Tibial artery (tissue), 4 donors: ENCODE measurements at regions not wholly inside any gene's neighbourhood (a gene's known extent, or its start where the extent isn't known, plus 50 kb on each side); places are given as distances from the start of the nearest gene placed in this dataset.

ENCODE experiments used
- DNase-seq, 2 donors: peaks; one replicate each; pipeline ENCODE4 v3.0.0-alpha.2; 2019
- H3K27ac ChIP-seq, 2 donors: fragments of 200-600 bp; sonication (generic) in 1 of 2; 1 replicate in 1 of 2; 2 replicates in 1 of 2; pipeline ENCODE4 v1.5.1; 2018 to 2019; ENCODE audit warnings: mild to moderate bottlenecking in 1 of 2
- H3K27me3 ChIP-seq, 2 donors: fragments of 200-600 bp; sonication (generic) in 1 of 2; one replicate each; pipeline versions ENCODE4 v1.5.1 to v1.6.0; 2016 to 2019
- H3K36me3 ChIP-seq, 3 donors: fragments of 200-600 bp; sonication (generic) in 2 of 3; one replicate each; pipeline ENCODE4 v1.5.1; 2016 to 2019; ENCODE audit warnings: mild to moderate bottlenecking in 2 of 3
- H3K4me1 ChIP-seq, 4 donors: fragments of 200-600 bp; sonication (generic) in 2 of 4; 1 replicate in 3 of 4; 2 replicates in 1 of 4; pipeline ENCODE4 v1.5.1; 2016 to 2019
- H3K4me3 ChIP-seq, 2 donors: fragments of 200-600 bp; sonication (generic) in 1 of 2; 1 replicate in 1 of 2; 2 replicates in 1 of 2; pipeline ENCODE4 v1.5.1; 2018 to 2019; ENCODE audit warnings: mild to moderate bottlenecking in 2 of 2
- H3K9me3 ChIP-seq, 3 donors: fragments of 200-600 bp; sonication (generic) in 1 of 3; one replicate each; pipeline ENCODE4 v1.5.1; 2016 to 2019
- intact Hi-C: fragments of 100-400 bp; cut with DNase I; formaldehyde crosslinking; loops from one replicate; pipeline ENCODE4 v1.15.0; 2023; ENCODE audit warnings: low total_unique reads
- TF ChIP-seq, protein P1 (sequence below), 2 experiments: fragments of 200-600 bp in 1 of 2; fragments of 450-650 bp in 1 of 2; IDR thresholded peaks; one replicate each; pipeline ENCODE4 v1.5.1; 2017 to 2019; ENCODE audit warnings: antibody characterized with exemption in 2 of 2, mild to moderate bottlenecking in 1 of 2, moderate library complexity in 1 of 2

DNA sequence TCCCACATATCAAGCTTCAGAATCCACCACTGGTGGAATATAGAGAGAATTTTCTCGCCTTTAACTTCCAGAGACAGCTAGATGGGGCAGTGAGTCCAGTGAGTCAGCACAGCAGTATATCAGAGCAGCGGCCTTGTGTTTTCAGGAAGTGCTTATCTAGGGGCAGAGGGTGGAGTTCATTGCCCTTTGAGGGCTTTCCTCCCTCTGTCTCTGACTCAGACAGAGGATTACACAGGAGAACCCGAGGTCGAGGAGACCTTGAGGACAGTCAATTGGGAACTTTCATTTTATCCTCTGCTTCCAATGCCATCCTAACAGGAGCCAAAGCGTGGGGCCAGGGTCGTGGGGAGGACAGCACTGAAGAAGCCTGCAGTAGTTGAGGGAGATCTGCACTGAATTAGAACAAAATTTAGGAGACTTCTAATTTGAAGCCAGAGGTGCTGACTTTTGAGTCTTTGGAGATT is 109.6 kb upstream of the UMPS start:
- Histone ChIP-seq H3K4me3 (no peak overlapping the region), H3K27ac (no peak overlapping the region), H3K36me3 (no peaks in the 10 kb centered on the region), H3K27me3 (no peaks in the 10 kb centered on the region), H3K4me1 (peaks cover 0 to 16% (median 0%) of the 10 kb centered on the region in 4 donors), H3K9me3 (no peaks in the 10 kb centered on the region)
- intact Hi-C loops: no loop called here
- DNase-seq: peak in 1 of 2 donors; percentile 28
- TF ChIP-seq, protein P1, sequence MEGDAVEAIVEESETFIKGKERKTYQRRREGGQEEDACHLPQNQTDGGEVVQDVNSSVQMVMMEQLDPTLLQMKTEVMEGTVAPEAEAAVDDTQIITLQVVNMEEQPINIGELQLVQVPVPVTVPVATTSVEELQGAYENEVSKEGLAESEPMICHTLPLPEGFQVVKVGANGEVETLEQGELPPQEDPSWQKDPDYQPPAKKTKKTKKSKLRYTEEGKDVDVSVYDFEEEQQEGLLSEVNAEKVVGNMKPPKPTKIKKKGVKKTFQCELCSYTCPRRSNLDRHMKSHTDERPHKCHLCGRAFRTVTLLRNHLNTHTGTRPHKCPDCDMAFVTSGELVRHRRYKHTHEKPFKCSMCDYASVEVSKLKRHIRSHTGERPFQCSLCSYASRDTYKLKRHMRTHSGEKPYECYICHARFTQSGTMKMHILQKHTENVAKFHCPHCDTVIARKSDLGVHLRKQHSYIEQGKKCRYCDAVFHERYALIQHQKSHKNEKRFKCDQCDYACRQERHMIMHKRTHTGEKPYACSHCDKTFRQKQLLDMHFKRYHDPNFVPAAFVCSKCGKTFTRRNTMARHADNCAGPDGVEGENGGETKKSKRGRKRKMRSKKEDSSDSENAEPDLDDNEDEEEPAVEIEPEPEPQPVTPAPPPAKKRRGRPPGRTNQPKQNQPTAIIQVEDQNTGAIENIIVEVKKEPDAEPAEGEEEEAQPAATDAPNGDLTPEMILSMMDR (IDR thresholded peaks at IDR 0.05): no peak

DNA sequence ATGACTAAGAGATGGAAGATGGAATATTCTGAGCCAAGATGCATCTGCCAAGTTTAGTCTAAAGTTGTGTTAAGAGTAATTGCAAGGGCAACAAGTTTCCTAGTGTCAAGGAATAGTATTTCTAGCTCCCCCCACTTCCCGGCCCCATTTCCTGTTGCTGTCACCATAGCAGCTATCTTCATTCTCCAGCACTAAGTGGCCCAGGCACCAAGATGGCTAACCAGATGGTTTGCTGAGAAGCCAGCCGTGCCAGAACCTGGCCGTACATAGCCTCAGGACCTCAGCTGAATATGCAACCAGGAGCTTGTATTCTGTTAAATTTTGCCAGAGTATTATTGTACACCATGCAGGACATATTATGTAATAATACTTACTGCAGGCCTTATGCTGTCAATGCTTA is 108.8 kb upstream of the UMPS start:
- no peak overlapping the region for H3K27ac ChIP-seq
- H3K4me1 ChIP-seq: peaks cover 0 to 12% (median 0%) of the 10 kb centered on the region in 4 donors
- no peaks in the 10 kb centered on the region for H3K27me3 ChIP-seq
- intact Hi-C loops: no loop called here
- no peaks in the 10 kb centered on the region for H3K9me3 ChIP-seq
- DNase-seq: no peak
- TF ChIP-seq, protein P1 (IDR thresholded peaks at IDR 0.05): no peak
- no peaks in the 10 kb centered on the region for H3K36me3 ChIP-seq
- no peak overlapping the region for H3K4me3 ChIP-seq

DNA sequence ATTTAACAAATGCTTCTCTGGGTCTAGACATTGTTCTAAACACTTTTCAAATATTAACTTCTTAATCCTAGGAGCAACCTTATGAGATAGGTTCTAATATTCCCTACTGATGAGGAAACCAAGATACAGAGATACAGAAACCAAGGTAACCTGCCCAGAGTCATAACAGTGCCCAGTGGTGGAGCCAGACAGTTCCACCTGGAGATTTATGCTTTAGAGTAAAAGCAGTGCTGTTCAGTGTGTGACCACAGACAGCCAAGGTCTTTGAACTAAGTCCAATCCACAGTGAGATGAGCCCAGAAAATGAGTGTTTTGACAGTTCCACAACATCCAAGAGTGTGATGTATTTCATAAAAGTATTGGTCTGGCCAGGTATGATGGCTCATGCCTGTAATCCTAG is 105.2 kb upstream of the UMPS start:
- no peak overlapping the region for H3K4me3 ChIP-seq
- TF ChIP-seq, protein P1 (IDR thresholded peaks at IDR 0.05): no peak
- intact Hi-C loops: no loop called here
- H3K36me3 ChIP-seq: no peaks in the 10 kb centered on the region
- H3K27ac ChIP-seq: no peak overlapping the region
- H3K9me3 ChIP-seq: no peaks in the 10 kb centered on the region
- no peak for DNase-seq
- H3K27me3 ChIP-seq: no peaks in the 10 kb centered on the region
- H3K4me1 ChIP-seq: peaks cover 0 to 10% (median 0%) of the 10 kb centered on the region in 4 donors

DNA sequence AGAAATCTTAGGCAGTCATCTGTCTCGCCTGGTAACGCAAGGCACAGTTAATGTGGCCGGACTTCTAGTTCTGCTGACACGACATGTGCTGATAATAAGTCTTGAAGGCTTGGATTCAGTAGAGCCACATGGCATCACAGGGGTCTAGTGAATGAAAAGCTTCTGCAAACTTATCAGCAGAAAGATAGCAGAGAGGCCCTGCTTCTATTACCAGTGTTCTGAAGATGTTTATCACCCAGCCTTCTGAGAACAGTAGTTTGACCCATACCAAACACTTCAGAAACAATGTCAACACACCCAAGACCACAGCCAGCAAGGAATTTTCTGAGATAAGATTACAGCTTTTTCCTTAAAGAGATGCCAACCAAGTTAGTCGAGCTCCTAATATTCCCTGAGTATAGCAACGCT is 102.7 kb upstream of the UMPS start:
- H3K27ac ChIP-seq: no peak overlapping the region
- DNase-seq: no peak
- intact Hi-C loops: no loop called here

DNA sequence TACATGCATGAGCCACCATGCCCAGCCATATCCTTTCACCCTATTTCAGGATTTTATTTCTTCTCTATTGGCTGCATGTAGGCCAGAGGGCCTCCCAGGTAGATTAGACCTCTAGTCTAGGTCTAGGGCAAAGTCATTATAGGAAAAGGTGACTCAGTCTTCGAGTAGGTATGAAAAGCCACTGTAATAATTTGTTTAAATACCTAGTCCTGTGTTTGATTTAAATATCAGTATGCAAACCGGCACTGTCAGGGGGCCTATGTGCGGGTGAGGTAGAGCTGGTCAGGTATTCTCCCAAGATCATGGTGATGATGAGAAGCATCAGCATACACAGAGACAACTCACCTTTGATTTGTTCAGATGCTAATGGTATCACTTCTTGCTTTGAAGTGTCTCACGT is 101.4 kb upstream of the UMPS start:
- Histone ChIP-seq H3K27ac (no peak overlapping the region), H3K27me3 (no peaks in the 10 kb centered on the region), H3K9me3 (no peaks in the 10 kb centered on the region), H3K4me1 (no peaks in the 10 kb centered on the region), H3K36me3 (peaks cover 10 to 18% (median 18%) of the 10 kb centered on the region in 3 donors), H3K4me3 (no peak overlapping the region)
- TF ChIP-seq, protein P1 (IDR thresholded peaks at IDR 0.05): no peak
- no peak for DNase-seq
- intact Hi-C loops: no loop called here

More for the DNA sequence above, 102.7 kb upstream of the UMPS start:
- TF ChIP-seq, protein P1 (IDR thresholded peaks at IDR 0.05): no peak
- Histone ChIP-seq H3K36me3 (peaks cover 4 to 7% (median 5%) of the 10 kb centered on the region in 3 donors), H3K9me3 (no peaks in the 10 kb centered on the region), H3K4me1 (no peaks in the 10 kb centered on the region), H3K4me3 (no peak overlapping the region), H3K27me3 (no peaks in the 10 kb centered on the region)

DNA sequence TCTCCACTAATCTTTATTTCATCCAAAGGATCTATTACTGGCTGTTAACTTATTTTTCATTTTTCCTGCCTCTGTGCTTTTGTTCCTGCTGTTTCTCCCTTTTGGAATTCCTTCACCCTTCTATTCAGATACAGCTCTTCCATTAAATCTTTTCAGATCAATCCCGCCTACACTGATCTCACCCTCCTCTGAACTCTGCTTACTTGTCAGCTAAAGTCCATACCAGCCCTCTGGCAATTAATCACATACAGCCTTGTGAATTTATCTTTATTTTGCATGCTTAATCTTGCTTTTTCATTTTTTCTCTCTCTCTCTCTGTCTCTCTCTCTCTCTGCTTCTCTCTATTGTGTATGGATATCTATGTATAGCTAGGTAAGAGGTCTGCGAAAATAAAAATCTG is 100.8 kb upstream of the UMPS start:
- no peak for DNase-seq
- intact Hi-C loops: no loop called here
- Histone ChIP-seq H3K4me3 (no peak overlapping the region), H3K36me3 (peaks cover 16 to 24% (median 24%) of the 10 kb centered on the region in 3 donors), H3K4me1 (no peaks in the 10 kb centered on the region), H3K27me3 (no peaks in the 10 kb centered on the region), H3K9me3 (no peaks in the 10 kb centered on the region), H3K27ac (no peak overlapping the region)
- TF ChIP-seq, protein P1 (IDR thresholded peaks at IDR 0.05): no peak
